ENCODE measurements at regions not wholly inside any gene's neighbourhood (a gene's known extent, or its start where the extent isn't known, plus 50 kb on each side); places are given as distances from the start of the nearest gene placed in this dataset.

- Histone ChIP-seq H3K36me3 (ENCODE audit: insufficient read depth, low read length) (no peaks in the 10 kb centered on the region), H3K9ac (ENCODE audit: low read depth, low read length, poor library complexity, severe bottlenecking) (no peak overlapping the region), H3F3A (ENCODE audit: low read depth) (no peaks in the 10 kb centered on the region), H3K79me2 (ENCODE audit: insufficient read depth, low read length) (no peaks in the 10 kb centered on the region), H3K9me3 (ENCODE audit: insufficient read depth, low read depth, low read length) (no peaks in the 10 kb centered on the region; the same call in 1 of the 2 replicates), H3K9me2 (replicated peaks; ENCODE audit: low read depth, low read length) (no peaks in the 10 kb centered on the region), H4K20me1 (ENCODE audit: insufficient read depth, low read length, poor library complexity, severe bottlenecking) (no peaks in the 10 kb centered on the region), H3K27me3 (ENCODE audit: insufficient read depth, low read length, poor library complexity, severe bottlenecking) (no peaks in the 10 kb centered on the region), H3K4me1 (ENCODE audit: insufficient read depth, low read length, poor library complexity, severe bottlenecking) (no peaks in the 10 kb centered on the region), H2AFZ (ENCODE audit: low read length) (no peak overlapping the region), H3K4me2 (ENCODE audit: low read depth, low read length, poor library complexity, severe bottlenecking) (no peak overlapping the region), H3K4me3 (ENCODE audit: low read length, poor library complexity, severe bottlenecking) (no peak overlapping the region)
- TF ChIP-seq EZH2phosphoT487 (IDR thresholded peaks at IDR 0.05; ENCODE audit: borderline replicate concordance): no peak
- no peak for TF ChIP-seq CTCF (conservative IDR thresholded peaks at IDR 0.05; ENCODE audit: low read length)
These were observed 688.2 kb downstream of the QKI start for GRCh38 chr6:164102693-164103092.

- no peak overlapping the region for H2AFZ ChIP-seq (ENCODE audit: low read length)
- no peak overlapping the region for H3K4me2 ChIP-seq (ENCODE audit: low read depth, low read length, poor library complexity, severe bottlenecking)
- H3K27me3 ChIP-seq (ENCODE audit: insufficient read depth, low read length, poor library complexity, severe bottlenecking): no peaks in the 10 kb centered on the region
- no peaks in the 10 kb centered on the region for H3K9me2 ChIP-seq (replicated peaks; ENCODE audit: low read depth, low read length)
- H3K9ac ChIP-seq (ENCODE audit: low read depth, low read length, poor library complexity, severe bottlenecking): no peak overlapping the region
- no peaks in the 10 kb centered on the region for H3K4me1 ChIP-seq (ENCODE audit: insufficient read depth, low read length, poor library complexity, severe bottlenecking)
- no peak for TF ChIP-seq CTCF (conservative IDR thresholded peaks at IDR 0.05; ENCODE audit: low read length)
- TF ChIP-seq EZH2phosphoT487 (IDR thresholded peaks at IDR 0.05; ENCODE audit: borderline replicate concordance): no peak
- no peaks in the 10 kb centered on the region; the same call in 1 of the 2 replicates for H3K9me3 ChIP-seq (ENCODE audit: insufficient read depth, low read depth, low read length)
- H3K4me3 ChIP-seq (ENCODE audit: low read length, poor library complexity, severe bottlenecking): no peak overlapping the region
- H3K36me3 ChIP-seq (ENCODE audit: insufficient read depth, low read length): no peaks in the 10 kb centered on the region
- no peaks in the 10 kb centered on the region for H3F3A ChIP-seq (ENCODE audit: low read depth)
- no peaks in the 10 kb centered on the region for H3K79me2 ChIP-seq (ENCODE audit: insufficient read depth, low read length)
- no peaks in the 10 kb centered on the region for H4K20me1 ChIP-seq (ENCODE audit: insufficient read depth, low read length, poor library complexity, severe bottlenecking)
These were observed 687.3 kb downstream of the QKI start for GRCh38 chr6:164101859-164102258.

GRCh38 chr6:164099269-164099865 is 684.8 kb downstream of the QKI start:
- Histone ChIP-seq H3F3A (ENCODE audit: low read depth) (no peaks in the 10 kb centered on the region), H3K36me3 (ENCODE audit: insufficient read depth, low read length) (no peaks in the 10 kb centered on the region), H3K4me2 (ENCODE audit: low read depth, low read length, poor library complexity, severe bottlenecking) (no peak overlapping the region), H3K4me3 (ENCODE audit: low read length, poor library complexity, severe bottlenecking) (no peak overlapping the region), H3K4me1 (ENCODE audit: insufficient read depth, low read length, poor library complexity, severe bottlenecking) (no peaks in the 10 kb centered on the region), H3K9ac (ENCODE audit: low read depth, low read length, poor library complexity, severe bottlenecking) (no peak overlapping the region), H2AFZ (ENCODE audit: low read length) (no peak overlapping the region), H3K79me2 (ENCODE audit: insufficient read depth, low read length) (no peaks in the 10 kb centered on the region), H3K9me3 (ENCODE audit: insufficient read depth, low read depth, low read length) (no peaks in the 10 kb centered on the region; the same call in 1 of the 2 replicates), H4K20me1 (ENCODE audit: insufficient read depth, low read length, poor library complexity, severe bottlenecking) (no peaks in the 10 kb centered on the region), H3K9me2 (replicated peaks; ENCODE audit: low read depth, low read length) (no peaks in the 10 kb centered on the region), H3K27me3 (ENCODE audit: insufficient read depth, low read length, poor library complexity, severe bottlenecking) (no peaks in the 10 kb centered on the region)
- TF ChIP-seq EZH2phosphoT487 (IDR thresholded peaks at IDR 0.05; ENCODE audit: borderline replicate concordance) (no peak), CTCF (conservative IDR thresholded peaks at IDR 0.05; ENCODE audit: low read length) (no peak)
